NK-92 treated with Interleukin-12 subunit alpha and Interleukin-12 subunit beta, amount 100 ng/mL, for 24 hours (cell line): ENCODE measurements at regions not wholly inside any gene's neighbourhood (a gene's known extent, or its start where the extent isn't known, plus 50 kb on each side); places are given as distances from the start of the nearest gene placed in this dataset.
A peak's percentile ranks its signal among the peaks of the same experiment; 100 is the strongest.

Experiments
- DNase-seq: peaks from one replicate; lab custom pipeline; 2025; lab: John Stamatoyannopoulos, UW

DNA sequence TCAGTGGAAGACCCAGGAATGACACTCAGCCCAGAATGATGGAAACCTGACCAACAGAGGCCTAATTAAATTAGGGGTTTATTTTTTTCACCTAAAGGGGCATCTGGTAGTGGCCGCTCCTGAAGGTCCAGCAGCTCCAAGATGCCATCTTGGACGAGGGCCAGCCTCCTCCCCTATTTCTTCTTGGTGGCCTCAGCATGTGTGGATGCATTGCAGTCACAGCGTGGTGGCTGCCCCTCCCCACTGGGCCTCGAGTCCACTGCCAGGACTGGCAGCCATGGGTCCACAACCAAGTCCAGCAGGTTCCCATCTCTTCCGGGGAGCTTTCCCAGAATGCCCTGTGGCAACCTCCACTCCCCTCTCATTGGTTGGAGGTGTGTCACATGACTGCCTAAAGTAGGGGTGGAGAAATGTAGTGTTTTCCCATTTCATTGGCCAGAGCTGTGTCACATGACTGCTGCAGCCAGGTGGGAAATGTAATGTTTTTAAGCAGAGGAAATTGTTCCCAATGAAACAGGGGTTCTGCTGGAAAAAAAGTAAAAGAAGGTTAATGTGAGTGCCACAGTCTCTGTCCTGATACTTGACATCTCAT is 628.2 kb downstream of the PTPRU start:
- DNase-seq = no peak

DNA sequence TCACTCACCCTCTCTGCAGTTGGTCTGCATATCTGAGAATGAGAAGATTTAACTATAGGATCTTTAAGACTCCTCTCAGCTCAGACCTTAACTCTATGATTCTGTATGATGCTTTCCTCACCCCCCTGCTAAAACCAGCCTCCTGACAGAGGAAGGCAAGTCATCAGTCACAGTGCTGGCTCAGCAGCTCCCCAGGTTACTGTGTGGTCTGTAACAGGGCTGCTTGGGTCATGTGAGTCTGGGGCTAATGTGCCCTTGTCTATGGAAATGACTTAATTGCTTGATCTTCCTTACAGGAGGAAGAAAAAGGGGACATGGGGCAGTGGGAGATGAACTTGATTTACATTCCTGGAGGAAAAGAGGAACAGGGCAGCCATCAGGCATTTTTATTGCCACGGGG is 625.6 kb downstream of the PTPRU start:
- DNase-seq = no peak

DNA sequence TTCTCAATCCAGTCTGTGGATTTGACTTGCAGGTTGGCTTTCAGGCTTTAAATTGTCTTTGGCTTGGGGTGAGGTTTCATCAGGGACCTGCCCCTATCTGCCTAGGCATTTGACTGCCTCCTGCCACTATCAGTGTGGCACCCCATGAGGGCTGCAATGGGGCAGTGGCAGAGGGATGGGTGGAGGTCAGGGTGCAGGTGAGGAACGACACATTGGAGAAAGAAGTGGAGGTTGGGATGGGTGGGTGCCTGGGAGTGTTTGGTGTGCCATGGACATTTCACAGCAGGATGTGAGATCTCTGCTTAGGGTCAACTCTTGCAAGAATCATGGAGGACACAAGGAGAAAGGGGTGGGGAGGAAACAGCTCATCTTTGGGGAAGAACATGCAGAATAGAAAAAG is 625.1 kb downstream of the PTPRU start:
- DNase-seq = no peak

DNA sequence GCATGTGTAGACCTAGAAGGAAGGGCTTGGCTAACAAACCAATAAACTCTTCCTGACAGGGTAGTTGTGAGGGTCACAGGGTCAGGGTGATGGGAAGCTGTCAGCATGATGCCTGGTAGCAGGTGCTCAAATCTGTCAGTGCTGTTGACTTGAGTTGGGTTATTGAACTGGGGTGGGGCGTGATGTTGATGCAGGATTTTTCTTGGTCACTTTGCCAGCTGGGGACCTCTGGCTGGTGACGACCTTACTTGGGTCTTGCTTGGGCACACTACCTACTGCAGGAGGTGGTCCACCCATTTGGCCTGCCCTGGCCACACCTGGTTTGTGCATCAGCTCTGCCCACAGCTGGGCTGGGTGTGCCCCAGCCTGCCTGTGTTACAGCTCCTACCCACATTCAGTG is 624.4 kb downstream of the PTPRU start:
- DNase-seq = no peak

DNA sequence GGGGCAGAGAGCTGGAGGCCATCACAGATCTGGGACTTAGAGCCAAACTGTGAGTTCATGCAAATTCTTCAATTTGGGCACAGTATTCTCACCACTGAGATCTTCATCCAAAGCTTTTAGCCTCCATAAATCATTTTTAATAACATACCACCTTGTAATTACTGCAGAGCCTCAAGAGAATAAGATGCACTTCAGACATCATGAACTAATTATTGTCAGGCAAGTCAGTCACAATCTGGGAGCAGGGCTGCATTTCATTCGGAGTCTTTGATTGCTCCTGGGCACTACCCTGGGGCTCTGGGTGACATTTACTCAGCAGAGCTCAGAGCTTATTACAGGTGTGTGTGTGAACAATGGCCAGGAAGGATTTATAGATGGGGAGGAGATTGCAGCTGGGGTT is 623.7 kb downstream of the PTPRU start:
- DNase-seq = no peak

DNA sequence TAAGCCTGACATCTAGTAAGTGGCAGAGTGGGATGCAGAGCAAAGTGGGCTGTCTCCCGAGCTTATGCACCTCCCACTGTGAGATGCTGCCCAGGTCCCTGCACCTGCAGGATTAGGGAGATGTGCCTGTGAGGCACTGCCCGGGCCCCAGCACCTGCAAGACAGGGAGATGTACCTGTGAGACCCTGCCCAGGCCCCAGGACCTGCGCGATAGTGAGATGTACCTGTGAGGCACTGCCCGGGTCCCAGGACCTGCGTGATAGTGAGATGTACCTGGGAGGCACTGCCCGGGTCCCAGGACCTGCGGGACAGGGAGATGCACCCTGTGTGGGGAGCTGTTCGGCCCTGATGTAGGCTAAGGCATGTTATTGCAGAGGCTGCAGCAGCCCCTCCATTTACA is 622.8 kb downstream of the PTPRU start:
- no peak for DNase-seq

DNA sequence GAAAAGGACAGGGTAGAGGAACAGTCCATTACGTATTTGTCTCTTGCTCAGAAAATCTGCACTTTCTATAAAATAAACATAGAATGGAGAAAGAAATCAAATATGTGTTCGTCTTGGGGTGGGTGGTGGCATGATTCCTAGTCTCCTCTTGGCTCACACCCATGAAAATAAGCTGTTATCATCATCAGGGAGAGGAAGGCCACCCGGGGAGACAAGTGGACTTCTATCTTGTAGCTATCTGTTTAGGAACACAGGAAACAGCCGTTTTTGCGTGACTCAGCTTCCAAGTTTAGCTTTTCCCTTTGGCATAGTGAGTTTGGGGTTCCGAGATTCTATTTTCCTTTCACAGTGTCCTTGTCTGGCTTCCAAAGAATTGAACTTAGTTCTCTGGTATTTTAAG is 622.3 kb downstream of the PTPRU start:
- no peak for DNase-seq

DNA sequence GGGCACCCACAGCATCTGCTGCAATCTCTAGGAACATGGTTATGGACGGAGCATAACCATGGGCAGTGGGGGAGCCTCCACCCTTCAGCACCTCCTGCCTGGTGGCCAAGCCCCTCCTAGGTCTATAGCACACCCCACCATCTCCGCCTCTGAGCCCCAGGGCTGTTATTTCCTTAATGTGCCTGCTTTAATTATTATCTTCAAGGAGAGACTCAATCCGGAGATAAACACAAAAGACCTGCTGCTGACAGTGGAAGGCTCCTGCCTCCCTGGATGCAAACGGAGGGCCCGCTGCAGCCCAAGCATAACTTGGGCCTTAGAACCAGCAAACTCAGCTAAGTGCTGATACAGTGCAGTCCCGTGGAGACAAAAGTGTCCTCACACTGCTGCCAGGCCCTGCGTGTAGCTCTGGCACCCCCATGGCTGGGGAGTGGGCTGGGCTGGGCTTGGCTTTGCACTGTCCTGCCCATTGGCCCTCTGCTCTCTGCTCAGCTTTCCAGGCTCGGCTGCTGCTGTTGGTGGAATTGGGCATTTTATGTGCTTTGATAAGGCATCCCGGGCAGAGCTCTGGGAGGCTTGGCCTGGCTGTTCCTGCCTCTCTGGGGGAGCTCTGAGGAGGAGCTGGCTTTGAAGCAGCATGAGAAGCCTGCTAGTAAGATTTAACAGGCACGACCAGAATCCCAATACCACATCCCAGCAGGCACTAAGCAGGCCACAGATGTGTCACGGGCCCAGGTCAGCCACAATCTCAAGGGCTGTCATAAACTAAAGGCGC is 620.2 kb downstream of the PTPRU start:
- DNase-seq = no peak

DNA sequence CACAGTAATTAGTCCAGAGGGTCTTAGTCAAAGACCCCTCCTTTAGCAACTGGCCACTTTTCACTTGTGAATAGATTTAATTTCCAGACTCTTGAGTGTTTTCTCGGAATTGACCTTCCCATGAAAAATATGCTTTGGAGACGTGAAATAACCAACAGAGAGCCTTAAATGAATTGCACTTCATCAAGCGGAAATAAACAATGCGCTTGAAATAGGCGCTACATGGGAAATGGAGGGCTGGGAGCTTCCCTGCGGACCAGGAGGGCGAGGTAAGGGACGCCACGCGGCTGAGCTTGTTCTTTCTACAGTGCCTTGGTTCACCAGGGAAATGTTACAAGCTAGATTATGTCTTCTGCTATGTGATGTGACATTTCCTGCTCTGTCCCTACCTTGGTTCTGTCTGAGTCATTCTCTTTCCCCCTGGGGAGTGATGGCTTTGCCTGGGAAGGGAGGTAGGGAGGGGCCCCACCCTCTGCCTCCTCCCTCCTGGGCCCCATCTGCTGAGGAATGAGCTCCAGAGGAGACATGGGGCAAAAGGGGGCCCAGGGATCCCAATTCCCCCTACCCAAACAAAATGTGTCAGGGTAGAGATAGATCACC is 619.3 kb downstream of the PTPRU start:
- no peak for DNase-seq

DNA sequence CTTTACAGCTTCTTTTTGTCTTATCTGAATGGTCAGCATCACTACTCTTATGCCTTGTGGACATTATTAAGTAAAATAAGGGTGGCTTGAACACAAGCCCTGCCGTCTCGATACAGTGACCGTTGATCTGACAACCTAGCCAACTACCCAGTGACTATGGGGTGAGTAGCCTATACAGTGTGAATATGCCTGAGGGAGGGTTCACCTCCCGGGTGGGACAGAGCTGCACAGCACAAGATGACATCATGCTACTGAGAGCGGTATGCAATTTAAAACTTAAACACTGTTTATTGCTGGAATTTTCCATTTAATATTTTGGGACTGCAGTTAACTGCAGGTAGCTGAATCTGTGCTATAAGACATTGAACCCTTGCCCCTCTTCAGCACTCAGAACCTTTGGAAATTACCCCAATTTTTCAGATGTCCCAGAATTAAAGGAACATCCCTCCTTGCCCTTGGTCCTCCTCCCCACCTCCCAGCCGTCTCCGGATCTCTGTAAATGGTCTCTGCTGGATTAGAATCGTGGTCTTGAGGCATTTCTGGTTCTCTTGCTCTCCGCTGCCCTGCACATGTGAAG is 618.5 kb downstream of the PTPRU start:
- DNase-seq = no peak

DNA sequence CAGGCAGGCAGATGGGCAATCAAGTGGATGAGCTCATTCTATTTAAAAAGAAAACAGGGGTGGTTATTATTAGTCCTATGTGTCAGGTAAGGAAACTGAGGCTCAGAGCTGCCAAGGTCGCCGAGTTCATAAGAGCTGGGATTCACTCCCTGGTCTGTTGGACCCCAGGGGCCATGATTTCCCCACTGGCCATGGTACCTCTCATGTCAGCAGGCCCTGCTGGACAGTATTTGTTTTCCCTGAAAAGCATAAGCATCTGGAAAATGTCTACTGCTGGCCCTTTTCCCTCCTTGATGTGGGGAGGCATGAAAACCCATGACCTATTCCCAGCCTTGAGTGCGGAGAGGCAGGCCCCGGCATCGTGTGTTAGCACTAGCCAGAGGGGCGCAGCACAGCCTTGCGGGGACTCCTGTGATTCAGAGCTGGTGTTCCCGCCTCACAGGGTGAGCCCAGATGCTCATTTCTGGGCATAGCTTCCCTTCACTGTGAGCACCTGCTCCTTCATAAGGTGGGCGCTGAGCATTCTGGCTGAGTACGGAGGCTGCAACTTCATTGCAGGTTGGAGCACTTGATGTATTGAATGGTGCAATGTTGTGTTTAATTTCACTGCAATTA is 617.5 kb downstream of the PTPRU start:
- no peak for DNase-seq

DNA sequence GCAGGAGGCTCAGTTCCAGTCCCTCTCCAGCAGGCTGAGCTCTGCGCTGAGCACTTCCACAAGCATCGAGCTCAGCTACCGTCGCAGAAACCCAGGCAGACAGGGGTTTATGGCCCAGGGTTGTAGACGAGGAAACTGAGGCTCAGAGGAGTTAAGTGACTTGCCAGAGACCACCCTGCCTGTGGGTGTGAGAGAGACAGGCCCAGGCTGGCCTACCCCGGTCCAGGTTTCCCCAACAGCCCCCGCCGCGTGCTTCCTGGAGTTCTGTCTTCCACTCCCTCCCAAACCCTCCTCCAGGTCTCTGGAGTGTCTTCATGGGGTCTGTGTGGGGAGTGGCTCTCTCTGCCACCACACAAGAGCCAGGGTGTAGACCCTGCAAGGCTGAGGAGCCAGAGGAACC is 615.9 kb downstream of the PTPRU start:
- DNase-seq = no peak

DNA sequence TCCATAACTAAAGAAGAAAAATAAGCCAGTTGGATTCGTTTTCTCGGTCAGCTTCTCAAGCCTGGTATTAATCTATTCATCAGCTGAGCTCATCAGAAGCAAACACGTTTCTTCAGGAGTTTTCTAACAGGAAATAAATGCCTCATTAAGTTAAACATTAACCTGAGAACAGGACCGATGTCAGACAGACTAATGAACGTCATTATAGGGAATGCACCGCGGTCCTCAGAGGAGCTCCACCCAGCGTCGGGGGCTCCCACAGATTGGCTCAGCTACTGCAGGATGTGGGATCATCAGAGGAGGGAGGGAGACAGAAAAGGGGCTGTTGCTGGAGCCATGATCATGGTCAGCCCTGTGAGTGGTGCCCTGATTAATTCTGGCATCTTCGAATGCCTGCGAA is 615.4 kb downstream of the PTPRU start:
- no peak for DNase-seq

DNA sequence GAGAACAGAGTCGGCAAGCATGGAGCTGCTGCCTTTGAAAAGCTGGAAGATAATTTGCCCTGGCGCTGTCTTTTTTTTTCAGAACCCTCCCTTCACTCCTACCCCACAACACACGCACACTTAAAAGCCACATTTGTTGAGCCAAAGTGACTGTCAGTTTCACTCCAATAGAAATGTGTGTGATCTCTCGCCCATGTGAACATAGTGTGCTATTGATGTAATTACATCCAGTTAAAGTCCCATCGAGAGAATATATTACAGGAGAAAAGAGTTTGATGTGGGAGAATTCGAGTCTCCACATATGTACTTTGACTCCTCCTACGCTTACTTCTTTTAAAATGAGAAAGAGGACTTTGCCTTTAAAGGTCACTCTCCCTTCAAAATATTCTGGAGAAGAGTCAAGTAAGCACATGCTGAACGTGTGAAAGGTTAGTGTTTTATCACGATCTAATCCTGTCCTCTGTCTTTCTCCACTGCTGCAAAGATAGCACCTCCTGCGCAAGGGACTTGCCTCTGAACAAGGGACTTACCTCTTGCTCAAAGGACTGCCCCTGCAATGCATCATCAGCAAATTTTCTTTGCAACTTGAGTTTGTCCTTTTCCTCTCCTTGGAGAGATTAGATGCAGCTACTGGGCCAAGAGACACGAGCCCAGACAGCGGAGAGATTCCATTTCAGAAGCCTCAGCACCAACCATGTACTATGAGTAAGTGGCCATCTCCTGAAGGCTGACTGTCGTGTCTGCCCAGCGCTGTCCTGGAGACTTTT is 613.9 kb downstream of the PTPRU start:
- no peak for DNase-seq

DNA sequence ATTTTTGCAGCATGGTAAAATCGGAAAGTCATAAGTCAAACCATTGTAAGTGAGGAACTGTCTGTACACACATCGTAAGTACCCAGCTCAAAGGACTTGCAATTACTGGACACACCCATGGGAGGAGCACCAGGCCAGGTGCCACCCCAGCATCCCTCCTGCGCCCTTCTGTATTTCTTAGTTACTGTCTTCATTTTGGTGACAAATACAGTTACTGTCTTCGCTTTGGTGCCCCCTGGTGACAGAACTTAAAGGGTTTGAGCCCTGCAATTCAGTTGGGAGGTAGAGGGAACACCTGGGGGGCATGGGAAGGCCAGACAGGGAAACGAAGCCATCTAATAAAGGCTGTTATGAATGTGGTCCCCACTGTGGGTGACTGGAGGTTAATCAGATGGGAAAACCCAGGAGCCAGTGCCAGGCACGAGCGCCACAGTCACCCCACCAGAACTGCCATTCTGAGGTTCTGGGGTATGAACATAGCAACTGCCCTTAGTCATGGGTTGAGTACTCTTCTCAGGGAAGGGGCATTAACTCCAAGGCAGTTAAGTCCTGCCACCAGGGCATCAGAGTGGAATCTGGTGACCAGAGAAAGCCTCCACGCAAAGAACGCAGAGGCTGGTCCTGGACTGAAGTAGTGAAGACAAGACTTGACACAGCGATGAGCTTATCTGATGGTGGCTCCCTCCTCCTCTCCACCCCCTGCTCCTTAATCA is 612.9 kb downstream of the PTPRU start:
- peak; percentile 22 for DNase-seq

DNA sequence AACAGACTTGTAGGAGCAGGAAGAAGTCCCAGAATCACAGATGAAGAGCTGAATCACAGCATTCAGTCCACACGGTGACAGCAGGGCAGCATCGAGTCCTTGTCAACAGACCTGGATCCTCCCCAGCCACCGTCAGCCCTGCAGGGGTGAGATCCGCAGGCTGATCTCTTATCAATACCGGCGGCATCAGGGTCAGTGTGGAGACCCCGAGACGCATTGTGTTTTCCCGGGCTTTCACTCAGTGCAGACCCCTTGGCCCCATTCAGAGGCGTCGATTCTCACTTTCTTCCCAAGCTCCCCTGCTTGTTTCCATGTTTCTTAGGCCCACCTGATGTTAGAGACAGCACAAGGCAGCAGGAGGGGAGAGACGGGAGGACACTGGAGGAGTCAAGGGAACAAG is 609.6 kb downstream of the PTPRU start:
- DNase-seq = no peak

DNA sequence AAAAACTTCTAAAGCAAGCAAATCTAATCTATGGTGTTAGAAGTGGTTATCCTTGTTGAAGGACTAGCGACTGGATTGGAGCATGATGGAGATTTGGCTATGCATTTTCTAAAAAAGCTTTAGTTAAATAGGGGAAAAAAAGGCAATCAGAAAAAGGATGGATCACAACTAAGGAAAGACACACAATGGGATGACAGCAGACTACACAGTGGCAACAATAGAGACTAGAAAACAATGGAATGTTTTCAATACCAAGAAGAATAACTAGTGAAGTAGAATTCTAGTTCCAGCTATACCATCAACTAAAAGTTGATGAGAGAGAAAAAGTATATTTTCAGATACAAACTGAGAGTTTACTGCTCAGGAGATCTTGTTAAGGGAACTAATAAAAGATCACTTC is 605.8 kb downstream of the PTPRU start:
- DNase-seq = no peak

DNA sequence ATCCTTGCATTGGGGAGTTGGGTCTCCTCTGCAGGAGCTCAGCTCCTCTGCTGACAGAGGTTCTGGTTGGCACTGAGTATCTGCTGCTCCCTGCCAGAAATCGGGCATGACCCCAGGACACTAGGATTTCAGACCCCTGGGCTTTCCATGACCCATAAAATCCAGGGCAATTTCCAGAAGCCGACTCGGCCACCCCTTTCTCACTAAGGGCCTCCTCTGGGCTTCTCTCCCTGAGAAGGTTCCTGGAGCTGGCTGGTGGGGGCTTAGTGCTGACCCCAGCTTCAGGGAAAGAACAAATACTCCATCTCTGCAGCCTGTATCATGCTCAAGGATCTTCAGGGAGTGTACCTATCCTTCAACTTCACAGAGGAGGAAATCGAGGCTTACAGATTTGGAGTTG is 603.4 kb downstream of the PTPRU start:
- DNase-seq = no peak

DNA sequence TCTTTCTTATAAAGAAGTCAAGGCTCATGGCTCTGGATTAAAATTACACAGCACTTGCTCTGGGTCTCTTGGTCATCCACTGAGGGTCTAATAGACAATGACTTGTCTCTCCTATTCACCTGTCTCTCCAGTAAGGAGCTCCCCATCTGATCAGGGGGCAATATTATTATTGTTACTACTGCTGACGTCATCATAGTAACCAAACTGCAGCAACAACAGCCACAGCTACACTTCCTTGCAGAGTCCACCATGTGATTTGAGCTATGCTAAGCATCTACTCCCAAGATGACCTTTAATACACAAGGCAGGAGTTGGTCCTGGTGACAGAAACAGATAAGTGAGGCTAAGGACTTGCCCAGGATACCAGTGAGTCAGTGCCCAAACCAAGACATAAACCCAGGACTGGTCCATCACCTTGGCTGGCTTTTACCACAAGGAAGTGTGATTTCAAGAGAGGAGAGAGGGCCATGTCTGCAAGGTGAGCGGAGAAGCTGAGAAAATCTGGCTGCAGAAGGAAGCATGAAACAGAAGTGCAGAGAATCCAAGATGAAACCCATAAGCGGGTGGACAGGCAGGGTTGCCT is 602.5 kb downstream of the PTPRU start:
- no peak for DNase-seq

DNA sequence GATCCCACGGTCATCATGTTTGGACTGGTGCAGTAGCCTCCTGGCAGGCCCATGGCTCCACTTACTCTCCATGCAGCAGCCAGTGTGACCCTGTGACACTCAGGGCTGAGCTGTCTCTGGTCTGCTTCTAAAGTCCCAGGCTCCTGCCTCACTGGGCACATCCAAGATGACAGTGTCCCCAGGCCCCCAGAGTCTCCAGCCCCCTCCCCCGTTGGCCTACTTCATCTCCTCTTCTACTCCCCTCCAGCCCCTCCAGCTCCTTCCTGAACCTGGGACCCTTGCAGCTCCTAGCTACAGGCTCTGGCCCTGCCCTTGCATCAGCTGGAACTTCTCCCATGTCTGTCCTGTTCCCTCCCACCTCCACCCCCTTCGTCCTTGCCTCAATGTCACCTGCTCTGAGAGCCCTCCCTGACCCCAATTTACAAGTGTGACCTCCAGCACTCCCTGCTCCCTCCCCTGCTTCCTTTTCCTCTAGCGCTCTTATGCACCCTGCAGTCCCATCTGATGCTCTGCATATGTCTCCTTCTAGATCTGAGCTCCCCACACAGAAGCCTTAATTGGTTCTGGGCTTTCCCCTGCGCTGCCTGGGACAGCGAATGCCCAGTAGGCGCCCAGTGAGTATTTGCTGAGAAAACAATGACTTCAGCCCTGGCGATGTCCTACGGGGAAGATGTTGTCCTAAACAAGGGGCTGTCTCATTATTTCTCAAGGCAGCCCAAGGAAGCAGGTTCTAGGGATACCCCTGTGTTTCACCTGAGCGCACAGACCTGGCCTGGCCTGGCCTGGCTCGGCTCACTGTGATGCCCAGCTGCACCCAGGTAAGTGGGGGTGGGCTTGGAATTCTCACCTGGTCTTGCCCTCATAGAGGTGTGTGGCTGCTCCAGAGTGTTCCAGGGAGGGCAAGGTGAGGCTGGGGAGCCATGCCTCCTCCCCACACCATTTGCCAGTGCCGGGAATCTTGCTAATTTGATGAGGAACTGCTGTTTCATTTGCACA is 600.6 kb downstream of the PTPRU start:
- no peak for DNase-seq
